HCT116 (cell line): ENCODE measurements at regions not wholly inside any gene's neighbourhood (a gene's known extent, or its start where the extent isn't known, plus 50 kb on each side); places are given as distances from the start of the nearest gene placed in this dataset.

Experiments
- ATAC-seq: fragments of 200-7000 bp; cut with Tn5 transposase; 2 replicates; pipeline ENCODE4 v1.9.1; 2020; ENCODE audit warnings: mild to moderate bottlenecking, moderate library complexity
- BruUV-seq: library from RNA; stranded (reverse); fragments of 400-500 nt; replicated peaks from 2 replicates; lab custom pipeline; 2021; lab: Mats Ljungman, UMichigan
- CTCF ChIA-PET: fragments of 300-600 bp; sonication (Branson Sonifier 250); formaldehyde crosslinking; loops from one replicate; lab custom pipeline; 2021; ENCODE audit warnings: antibody characterized with exemption; lab: Charles Lee
- POLR2A ChIA-PET: fragments of 300-600, 350-600 bp; sonication (Branson Sonifier 250); formaldehyde crosslinking; loops from one replicate; lab custom pipeline; 2021; ENCODE audit warnings: antibody characterized with exemption; lab: Charles Lee
- RAD21 ChIA-PET, 2 experiments: fragments of 300-600 bp; sonication (Branson Sonifier 250); formaldehyde crosslinking; loops; one replicate each; lab custom pipeline; 2023; ENCODE audit warnings: low total read pairs in 2 of 2; ENCODE audit not compliant: uncharacterized antibody in 2 of 2, unreplicated experiment in 2 of 2, low non-redundant PET in 1 of 2; lab: Charles Lee
- DNase-seq: peaks from one replicate; pipeline ENCODE4 v3.0.0-alpha.2; 2010; ENCODE audit warnings: low read depth, low spot score
- H2AFZ ChIP-seq: fragments of 200-600 bp; shearing (Covaris generic), sonication (generic); 2 replicates; pipeline ENCODE4 v1.6.1; 2017; ENCODE audit warnings: low read depth, mixed run types, mixed read lengths, antibody characterized with exemption, low read length; ENCODE audit not compliant: poor library complexity, severe bottlenecking
- H3K27ac ChIP-seq: 2 replicates; pipeline ENCODE4 v1.5.1; 2012; ENCODE audit warnings: low read depth, low read length
- H3K27me3 ChIP-seq: fragments of 200-600 bp; sonication (generic); 2 replicates; pipeline ENCODE4 v1.6.1; 2016; ENCODE audit warnings: mixed run types, low read length, mixed read lengths; ENCODE audit not compliant: insufficient read depth
- H3K36me3 ChIP-seq, 2 experiments: fragments of 200-500 bp in 1 of 2; fragments of 200-600 bp in 1 of 2; sonication (Bioruptor generic) in 1 of 2; sonication (generic) in 1 of 2; 2 replicates each; pipeline versions ENCODE4 v1.5.1 to v1.6.1; 2014 to 2016; ENCODE audit warnings: low read length in 2 of 2, inconsistent platforms in 1 of 2, mixed read lengths in 1 of 2, mixed run types in 1 of 2; ENCODE audit not compliant: insufficient read depth in 2 of 2, control insufficient read depth in 1 of 2
- H3K4me1 ChIP-seq, 2 experiments: fragments of 200-600 bp in 1 of 2; sonication (generic) in 1 of 2; 2 replicates each; pipeline versions ENCODE4 v1.5.1 to v1.6.1; 2012 to 2017; ENCODE audit warnings: low read length in 2 of 2, inconsistent platforms in 1 of 2, mild to moderate bottlenecking in 1 of 2, mixed read lengths in 1 of 2, mixed run types in 1 of 2, moderate library complexity in 1 of 2; ENCODE audit not compliant: insufficient read depth in 2 of 2, control insufficient read depth in 1 of 2
- H3K4me2 ChIP-seq: fragments of 200-600 bp; sonication (generic); 2 replicates; pipeline ENCODE4 v1.6.1; 2017; ENCODE audit warnings: mixed run types, low read length, mixed read lengths
- H3K4me3 ChIP-seq, 2 experiments: fragments of 200-600 bp in 1 of 2; sonication (generic) in 1 of 2; replicated peaks in 1 of 2; 2 replicates each; pipeline ENCODE4 v1.5.1; 2011 to 2016; ENCODE audit warnings: low read length in 2 of 2, control low read depth in 1 of 2, low read depth in 1 of 2, mild to moderate bottlenecking in 1 of 2, mixed read lengths in 1 of 2, mixed run types in 1 of 2
- H3K79me2 ChIP-seq: fragments of 200-600 bp; sonication (generic); 2 replicates; pipeline ENCODE4 v1.6.1; 2017; ENCODE audit warnings: mild to moderate bottlenecking, mixed run types, low read length, moderate library complexity, mixed read lengths; ENCODE audit not compliant: insufficient read depth
- H3K9ac ChIP-seq: fragments of 200-600 bp; sonication (generic); 2 replicates; pipeline ENCODE4 v1.6.1; 2016; ENCODE audit warnings: low read length, mixed read lengths
- H3K9me2 ChIP-seq: fragments of 200-600 bp; sonication (generic), shearing (Covaris generic); 2 replicates; pipeline ENCODE4 v1.6.1; 2017; ENCODE audit warnings: mixed run types, mild to moderate bottlenecking, moderate library complexity; ENCODE audit not compliant: insufficient read depth
- H3K9me3 ChIP-seq, 2 experiments: fragments of 200-500 bp in 1 of 2; fragments of 200-600 bp in 1 of 2; sonication (Bioruptor generic) in 1 of 2; sonication (generic) in 1 of 2; 2 replicates each; pipeline ENCODE4 v1.6.1; 2014 to 2017; ENCODE audit warnings: low read length in 2 of 2, mixed read lengths in 2 of 2, inconsistent platforms in 1 of 2, low read depth in 1 of 2, mild to moderate bottlenecking in 1 of 2, mixed run types in 1 of 2, moderate library complexity in 1 of 2; ENCODE audit not compliant: control insufficient read depth in 1 of 2, insufficient read depth in 1 of 2
- H4K20me1 ChIP-seq: fragments of 200-600 bp; sonication (generic), shearing (Covaris generic); 2 replicates; pipeline ENCODE4 v1.6.1; 2017; ENCODE audit warnings: mixed run types, mild to moderate bottlenecking, moderate library complexity; ENCODE audit not compliant: insufficient read depth
- CTCF ChIP-seq, 3 experiments: fragments of 200-600 bp in 1 of 3; sonication (generic) in 1 of 3; IDR thresholded peaks in 2 of 3; conservative IDR thresholded peaks in 1 of 3; 2 replicates each; pipeline ENCODE4 v1.5.1; 2012 to 2017; ENCODE audit warnings: low read depth in 2 of 3, low read length in 2 of 3, antibody characterized with exemption in 1 of 3, borderline replicate concordance in 1 of 3, control low read depth in 1 of 3, mild to moderate bottlenecking in 1 of 3, mixed read lengths in 1 of 3, mixed run types in 1 of 3, moderate library complexity in 1 of 3; ENCODE audit not compliant: insufficient read depth in 1 of 3
- EGR1 ChIP-seq: IDR thresholded peaks from 2 replicates; pipeline ENCODE4 v1.6.1; 2012; ENCODE audit warnings: low read depth
- EZH2 ChIP-seq: fragments of 200-600 bp; sonication (generic); IDR thresholded peaks from 2 replicates; pipeline ENCODE4 v1.6.1; 2017; ENCODE audit warnings: antibody characterized with exemption, mixed run types
- EZH2phosphoT487 ChIP-seq: fragments of 200-600 bp; IDR thresholded peaks from 2 replicates; pipeline ENCODE4 v1.6.1; 2018; ENCODE audit warnings: antibody characterized with exemption, borderline replicate concordance
- FOSL1 ChIP-seq: IDR thresholded peaks from 2 replicates; pipeline ENCODE4 v1.6.1; 2012; ENCODE audit warnings: low read depth
- JUND ChIP-seq: IDR thresholded peaks from 2 replicates; pipeline ENCODE4 v1.6.1; 2012
- RAD21 ChIP-seq: IDR thresholded peaks from 2 replicates; pipeline ENCODE4 v1.6.1; 2012; ENCODE audit warnings: low read depth, mild to moderate bottlenecking
- SP1 ChIP-seq: IDR thresholded peaks from 2 replicates; pipeline ENCODE4 v1.6.1; 2012; ENCODE audit warnings: low read depth
- TCF7L2 ChIP-seq: IDR thresholded peaks from 2 replicates; pipeline ENCODE4 v1.7.0; 2011; ENCODE audit warnings: borderline replicate concordance, inconsistent platforms; ENCODE audit not compliant: insufficient read depth, insufficient read length; ENCODE audit errors: extremely low read depth
- ZFX ChIP-seq: fragments of 450-650 bp; IDR thresholded peaks from 2 replicates; pipeline ENCODE4 v1.6.1; 2017
- intact Hi-C: fragments of 100-400 bp; cut with micrococcal nuclease; formaldehyde crosslinking; loops from 2 replicates; pipeline ENCODE4 v1.10.0; 2022

- no peak overlapping the region for H3K9ac ChIP-seq
- H3K4me3 ChIP-seq: no peak overlapping the region
- no TSS peak for BruUV-seq
- DNase-seq: no peak
- no peaks in the 10 kb centered on the region for H3K27me3 ChIP-seq
- no peaks in the 10 kb centered on the region for H3K79me2 ChIP-seq
- CTCF ChIA-PET: no interaction called here
- no peak overlapping the region for H2AFZ ChIP-seq
- no peaks in the 10 kb centered on the region for H3K9me2 ChIP-seq
- no peak for TF ChIP-seq EZH2
- TF ChIP-seq JUND: no peak
- no peak for TF ChIP-seq CTCF (IDR thresholded peaks at IDR 0.05 in 2 of 3, conservative IDR thresholded peaks at IDR 0.05 in 1 of 3; ENCODE audit: borderline replicate concordance in 1 of 3, insufficient read depth in 1 of 3, low read depth in 2 of 3, low read length in 2 of 3)
- no peak for TF ChIP-seq ZFX
- TF ChIP-seq EZH2phosphoT487: no peak
- no peak for TF ChIP-seq EGR1
- no peak for TF ChIP-seq TCF7L2
- no peak for TF ChIP-seq SP1
- no peak for TF ChIP-seq RAD21
- TF ChIP-seq FOSL1: no peak
- no peaks in the 10 kb centered on the region for H3K36me3 ChIP-seq
- H3K9me3 ChIP-seq: no peaks in the 10 kb centered on the region
- H3K27ac ChIP-seq: no peak overlapping the region
- H3K4me1 ChIP-seq: no peaks in the 10 kb centered on the region
- no peak overlapping the region for H3K4me2 ChIP-seq
- intact Hi-C loops: no loop called here
- no peaks in the 10 kb centered on the region for H4K20me1 ChIP-seq
- no peak for ATAC-seq
- RAD21 ChIA-PET: no interaction called here
- POLR2A ChIA-PET: no interaction called here
These were observed 581.1 kb upstream of the CITED2 start for GRCh38 chr6:139955366-139956155.
